ENCODE measurements at regions not wholly inside any gene's neighbourhood (a gene's known extent, or its start where the extent isn't known, plus 50 kb on each side); places are given as distances from the start of the nearest gene placed in this dataset.

DNA sequence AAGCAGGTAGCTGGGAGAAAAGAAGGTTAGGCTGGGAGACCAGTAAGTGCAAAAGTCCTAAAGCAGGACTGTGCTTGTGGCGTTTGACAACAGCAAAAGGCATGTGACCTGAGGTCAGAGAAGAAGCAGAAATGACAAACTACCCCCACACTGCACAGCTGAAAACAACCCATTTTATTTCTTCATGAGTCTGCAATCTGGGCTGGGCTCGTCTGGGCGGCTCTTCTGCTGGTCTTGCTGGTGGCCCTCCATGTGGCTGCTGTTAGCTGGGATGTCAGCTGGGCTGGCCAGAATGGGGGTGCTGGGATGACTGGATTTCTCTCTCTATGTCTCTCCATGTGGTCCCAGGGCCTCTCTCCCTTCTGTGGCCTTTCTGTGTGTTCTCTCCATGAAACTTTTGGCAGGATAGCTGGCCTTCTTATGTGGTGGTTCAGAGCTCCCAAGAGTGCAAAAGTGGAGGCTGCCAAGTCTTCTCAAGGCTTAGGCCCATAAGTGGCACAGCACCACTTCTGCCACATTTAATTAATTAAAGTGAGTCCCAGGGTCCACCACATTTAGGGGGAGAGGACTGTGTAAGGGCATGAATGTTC, 128.6 kb downstream of the RIPK4 start:
- no peak for TF ChIP-seq POLR2A (IDR thresholded peaks at IDR 0.05)
- TF ChIP-seq, protein P1, sequence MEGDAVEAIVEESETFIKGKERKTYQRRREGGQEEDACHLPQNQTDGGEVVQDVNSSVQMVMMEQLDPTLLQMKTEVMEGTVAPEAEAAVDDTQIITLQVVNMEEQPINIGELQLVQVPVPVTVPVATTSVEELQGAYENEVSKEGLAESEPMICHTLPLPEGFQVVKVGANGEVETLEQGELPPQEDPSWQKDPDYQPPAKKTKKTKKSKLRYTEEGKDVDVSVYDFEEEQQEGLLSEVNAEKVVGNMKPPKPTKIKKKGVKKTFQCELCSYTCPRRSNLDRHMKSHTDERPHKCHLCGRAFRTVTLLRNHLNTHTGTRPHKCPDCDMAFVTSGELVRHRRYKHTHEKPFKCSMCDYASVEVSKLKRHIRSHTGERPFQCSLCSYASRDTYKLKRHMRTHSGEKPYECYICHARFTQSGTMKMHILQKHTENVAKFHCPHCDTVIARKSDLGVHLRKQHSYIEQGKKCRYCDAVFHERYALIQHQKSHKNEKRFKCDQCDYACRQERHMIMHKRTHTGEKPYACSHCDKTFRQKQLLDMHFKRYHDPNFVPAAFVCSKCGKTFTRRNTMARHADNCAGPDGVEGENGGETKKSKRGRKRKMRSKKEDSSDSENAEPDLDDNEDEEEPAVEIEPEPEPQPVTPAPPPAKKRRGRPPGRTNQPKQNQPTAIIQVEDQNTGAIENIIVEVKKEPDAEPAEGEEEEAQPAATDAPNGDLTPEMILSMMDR (IDR thresholded peaks at IDR 0.05), result no peak

Data from suprapubic skin (tissue), 3 donors.